ENCODE measurements at regions not wholly inside any gene's neighbourhood (a gene's known extent, or its start where the extent isn't known, plus 50 kb on each side); places are given as distances from the start of the nearest gene placed in this dataset.

- H3K4me2 ChIP-seq (ENCODE audit: low read depth, low read length, poor library complexity, severe bottlenecking), result no peak overlapping the region
- H3K36me3 ChIP-seq (ENCODE audit: insufficient read depth, low read length), result no peaks in the 10 kb centered on the region
- no peaks in the 10 kb centered on the region for H3F3A ChIP-seq (ENCODE audit: low read depth)
- no peak overlapping the region for H3K4me3 ChIP-seq (ENCODE audit: low read length, poor library complexity, severe bottlenecking)
- no peak overlapping the region for H3K9ac ChIP-seq (ENCODE audit: low read depth, low read length, poor library complexity, severe bottlenecking)
- no peaks in the 10 kb centered on the region for H3K4me1 ChIP-seq (ENCODE audit: insufficient read depth, low read length, poor library complexity, severe bottlenecking)
- H4K20me1 ChIP-seq (ENCODE audit: insufficient read depth, low read length, poor library complexity, severe bottlenecking), result no peaks in the 10 kb centered on the region
- H3K27me3 ChIP-seq (ENCODE audit: insufficient read depth, low read length, poor library complexity, severe bottlenecking), result no peaks in the 10 kb centered on the region
- TF ChIP-seq EZH2phosphoT487 (IDR thresholded peaks at IDR 0.05; ENCODE audit: borderline replicate concordance) (no peak), CTCF (conservative IDR thresholded peaks at IDR 0.05; ENCODE audit: low read length) (no peak)
- H3K9me3 ChIP-seq (ENCODE audit: insufficient read depth, low read depth, low read length), result peaks cover 5% of the 10 kb centered on the region; the same call in 1 of the 2 replicates
- H2AFZ ChIP-seq (ENCODE audit: low read length), result no peak overlapping the region
- H3K9me2 ChIP-seq (replicated peaks; ENCODE audit: low read depth, low read length), result no peaks in the 10 kb centered on the region
- no peaks in the 10 kb centered on the region for H3K79me2 ChIP-seq (ENCODE audit: insufficient read depth, low read length)
Observed at GRCh38 chr17:33366960-33367359, 73.9 kb upstream of the ASIC2 start.

- Histone ChIP-seq H2AFZ (ENCODE audit: low read length) (no peak overlapping the region), H3K27me3 (ENCODE audit: insufficient read depth, low read length, poor library complexity, severe bottlenecking) (no peaks in the 10 kb centered on the region), H3K4me1 (ENCODE audit: insufficient read depth, low read length, poor library complexity, severe bottlenecking) (no peaks in the 10 kb centered on the region), H3F3A (ENCODE audit: low read depth) (no peaks in the 10 kb centered on the region), H3K9me3 (ENCODE audit: insufficient read depth, low read depth, low read length) (peaks cover 5% of the 10 kb centered on the region; the same call in 1 of the 2 replicates), H3K9me2 (replicated peaks; ENCODE audit: low read depth, low read length) (no peaks in the 10 kb centered on the region), H4K20me1 (ENCODE audit: insufficient read depth, low read length, poor library complexity, severe bottlenecking) (no peaks in the 10 kb centered on the region), H3K9ac (ENCODE audit: low read depth, low read length, poor library complexity, severe bottlenecking) (no peak overlapping the region), H3K4me3 (ENCODE audit: low read length, poor library complexity, severe bottlenecking) (no peak overlapping the region), H3K79me2 (ENCODE audit: insufficient read depth, low read length) (no peaks in the 10 kb centered on the region), H3K36me3 (ENCODE audit: insufficient read depth, low read length) (no peaks in the 10 kb centered on the region), H3K4me2 (ENCODE audit: low read depth, low read length, poor library complexity, severe bottlenecking) (no peak overlapping the region)
- TF ChIP-seq EZH2phosphoT487 (IDR thresholded peaks at IDR 0.05; ENCODE audit: borderline replicate concordance) (no peak), CTCF (conservative IDR thresholded peaks at IDR 0.05; ENCODE audit: low read length) (no peak)
Observed at GRCh38 chr17:33369149-33369548, 76.1 kb upstream of the ASIC2 start.

GRCh38 chr17:33369876-33370275, 76.8 kb upstream of the ASIC2 start:
- H3K27me3 ChIP-seq (ENCODE audit: insufficient read depth, low read length, poor library complexity, severe bottlenecking), result no peaks in the 10 kb centered on the region
- TF ChIP-seq CTCF (conservative IDR thresholded peaks at IDR 0.05; ENCODE audit: low read length) (no peak), EZH2phosphoT487 (IDR thresholded peaks at IDR 0.05; ENCODE audit: borderline replicate concordance) (no peak)
- peaks cover 5% of the 10 kb centered on the region; the same call in 1 of the 2 replicates for H3K9me3 ChIP-seq (ENCODE audit: insufficient read depth, low read depth, low read length)
- no peaks in the 10 kb centered on the region for H3F3A ChIP-seq (ENCODE audit: low read depth)
- no peaks in the 10 kb centered on the region for H3K79me2 ChIP-seq (ENCODE audit: insufficient read depth, low read length)
- H3K4me3 ChIP-seq (ENCODE audit: low read length, poor library complexity, severe bottlenecking), result no peak overlapping the region
- H3K36me3 ChIP-seq (ENCODE audit: insufficient read depth, low read length), result no peaks in the 10 kb centered on the region
- no peaks in the 10 kb centered on the region for H3K4me1 ChIP-seq (ENCODE audit: insufficient read depth, low read length, poor library complexity, severe bottlenecking)
- H3K9me2 ChIP-seq (replicated peaks; ENCODE audit: low read depth, low read length), result no peaks in the 10 kb centered on the region
- no peak overlapping the region for H3K9ac ChIP-seq (ENCODE audit: low read depth, low read length, poor library complexity, severe bottlenecking)
- H3K4me2 ChIP-seq (ENCODE audit: low read depth, low read length, poor library complexity, severe bottlenecking), result no peak overlapping the region
- no peak overlapping the region for H2AFZ ChIP-seq (ENCODE audit: low read length)
- no peaks in the 10 kb centered on the region for H4K20me1 ChIP-seq (ENCODE audit: insufficient read depth, low read length, poor library complexity, severe bottlenecking)

Data from Loucy (cell line).